SK-N-SH treated with all-trans-retinoic acid at 6 μM for 48 hours (cell line): ENCODE measurements at regions not wholly inside any gene's neighbourhood (a gene's known extent, or its start where the extent isn't known, plus 50 kb on each side); places are given as distances from the start of the nearest gene placed in this dataset.
A peak's percentile ranks its signal among the peaks of the same experiment; 100 is the strongest.

ENCODE experiments used
- ATAC-seq: fragments of 200-7000 bp; cut with Tn5 transposase; 3 replicates; pipeline ENCODE4 v1.9.1; 2020; ENCODE audit warnings: mild to moderate bottlenecking, moderate library complexity
- ARNTL ChIP-seq: fragments of 450-650 bp; formaldehyde crosslinking; IDR thresholded peaks from 2 replicates; pipeline ENCODE4 v1.5.0; 2020; ENCODE audit warnings: low read depth, mild to moderate bottlenecking, moderate library complexity, borderline replicate concordance
- BACH2 ChIP-seq: fragments of 250-450 bp; sonication (Bioruptor Pico); IDR thresholded peaks from 2 replicates; pipeline ENCODE4 v1.9.0; 2021; ENCODE audit warnings: mild to moderate bottlenecking, borderline replicate concordance
- CSDC2 ChIP-seq: fragments of 250-450 bp; sonication (Bioruptor Pico); IDR thresholded peaks from 2 replicates; pipeline ENCODE4 v1.5.0; 2020; ENCODE audit warnings: mild to moderate bottlenecking, moderate library complexity
- ESRRG ChIP-seq: fragments of 250-450 bp; sonication (Bioruptor Pico); IDR thresholded peaks from 2 replicates; pipeline ENCODE4 v1.6.1; 2021; ENCODE audit warnings: mild to moderate bottlenecking
- GLIS3 ChIP-seq: fragments of 250-450 bp; sonication (Bioruptor Pico); IDR thresholded peaks from 2 replicates; pipeline ENCODE4 v1.5.0; 2020; ENCODE audit warnings: mild to moderate bottlenecking, moderate library complexity
- ISL1 ChIP-seq: fragments of 250-450 bp; sonication (Bioruptor Pico); IDR thresholded peaks from 2 replicates; pipeline ENCODE4 v2.1.2; 2022; ENCODE audit warnings: mild to moderate bottlenecking, moderate library complexity
- OSR1 ChIP-seq: fragments of 250-450 bp; sonication (Bioruptor Pico); IDR thresholded peaks from 2 replicates; pipeline ENCODE4 v1.8.0; 2022; ENCODE audit warnings: moderate library complexity, mild to moderate bottlenecking, inconsistent platforms
- PPARA ChIP-seq: fragments of 250-450 bp; sonication (Bioruptor Pico); IDR thresholded peaks from 2 replicates; pipeline ENCODE4 v1.5.0; 2020; ENCODE audit warnings: mild to moderate bottlenecking, borderline replicate concordance
- RARB ChIP-seq: fragments of 250-450 bp; sonication (Bioruptor Pico); IDR thresholded peaks from 2 replicates; pipeline ENCODE4 v1.8.0; 2021; ENCODE audit warnings: mild to moderate bottlenecking, moderate library complexity
- SNAI2 ChIP-seq: fragments of 250-450 bp; sonication (Bioruptor Pico); IDR thresholded peaks from 2 replicates; pipeline ENCODE4 v1.5.0; 2020; ENCODE audit warnings: mild to moderate bottlenecking, moderate library complexity
- TCF4 ChIP-seq: fragments of 250-450 bp; sonication (Bioruptor Pico); IDR thresholded peaks from 2 replicates; pipeline ENCODE4 v1.8.0; 2021; ENCODE audit warnings: mild to moderate bottlenecking, moderate library complexity, borderline replicate concordance
- TOX ChIP-seq: fragments of 250-450 bp; sonication (Bioruptor Pico); IDR thresholded peaks from 2 replicates; pipeline ENCODE4 v1.8.0; 2021; ENCODE audit warnings: mild to moderate bottlenecking, moderate library complexity, borderline replicate concordance
- ZFP3 ChIP-seq: fragments of 250-450 bp; sonication (Bioruptor Pico); IDR thresholded peaks from 2 replicates; pipeline ENCODE4 v1.5.0; 2020; ENCODE audit warnings: mild to moderate bottlenecking, moderate library complexity
- ZFP30 ChIP-seq: fragments of 450-650 bp; formaldehyde crosslinking; IDR thresholded peaks from 2 replicates; pipeline ENCODE4 v1.5.0; 2022; ENCODE audit warnings: mild to moderate bottlenecking, moderate library complexity
- ZNF565 ChIP-seq: fragments of 450-650 bp; formaldehyde crosslinking; conservative IDR thresholded peaks from 2 replicates; pipeline ENCODE4 v1.5.0; 2020; ENCODE audit warnings: low read depth, mild to moderate bottlenecking, moderate library complexity
- ZNF70 ChIP-seq: fragments of 450-650 bp; formaldehyde crosslinking; IDR thresholded peaks from 2 replicates; pipeline ENCODE4 v1.5.0; 2020; ENCODE audit warnings: mild to moderate bottlenecking, moderate library complexity
- ZNF8 ChIP-seq: fragments of 450-650 bp; formaldehyde crosslinking; IDR thresholded peaks from 2 replicates; pipeline ENCODE4 v1.5.0; 2020; ENCODE audit warnings: mild to moderate bottlenecking, moderate library complexity
- TF ChIP-seq, protein P1 (sequence below): fragments of 250-450 bp; sonication (Bioruptor Pico); IDR thresholded peaks from 2 replicates; pipeline ENCODE4 v1.5.1; 2021; ENCODE audit warnings: mild to moderate bottlenecking, moderate library complexity
- TF ChIP-seq, protein P2 (sequence below): fragments of 250-450 bp; sonication (Bioruptor Pico); IDR thresholded peaks from 2 replicates; pipeline ENCODE4 v1.5.0; 2020; ENCODE audit warnings: mild to moderate bottlenecking, moderate library complexity
- TF ChIP-seq, protein P3 (sequence below): fragments of 250-450 bp; sonication (Bioruptor Pico); IDR thresholded peaks from 2 replicates; pipeline ENCODE4 v1.8.0; 2021; ENCODE audit warnings: low read depth, mild to moderate bottlenecking, moderate library complexity, borderline replicate concordance
- TF ChIP-seq, protein P4 (sequence below): fragments of 250-450 bp; sonication (Bioruptor Pico); IDR thresholded peaks from 2 replicates; pipeline ENCODE4 v1.8.0; 2020; ENCODE audit warnings: mild to moderate bottlenecking, moderate library complexity, borderline replicate concordance
- TF ChIP-seq, protein P5 (sequence below): fragments of 250-450 bp; sonication (Bioruptor Pico); IDR thresholded peaks from 2 replicates; pipeline ENCODE4 v1.5.1; 2020; ENCODE audit warnings: low read depth, mild to moderate bottlenecking, moderate library complexity

DNA sequence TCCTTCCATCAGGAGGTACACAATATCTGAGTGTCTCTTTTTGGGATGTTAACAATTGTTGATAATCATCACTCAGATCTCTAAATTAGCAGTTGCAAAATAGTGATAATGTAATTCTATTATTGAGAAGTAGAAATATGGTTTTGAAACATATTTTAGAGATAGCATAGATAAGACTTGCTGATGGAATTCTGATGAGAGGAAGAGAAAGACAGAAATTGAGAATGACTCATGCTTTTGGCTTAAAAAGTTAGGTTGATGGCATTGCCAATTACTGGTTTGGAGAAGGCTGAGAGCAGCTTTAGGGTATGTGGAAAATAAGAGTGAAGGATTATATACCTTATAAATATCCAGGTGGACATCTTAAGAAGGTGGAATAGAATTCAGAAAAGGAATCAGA is 106.4 kb upstream of the EDNRB start (continued):
- TF ChIP-seq, protein P1, sequence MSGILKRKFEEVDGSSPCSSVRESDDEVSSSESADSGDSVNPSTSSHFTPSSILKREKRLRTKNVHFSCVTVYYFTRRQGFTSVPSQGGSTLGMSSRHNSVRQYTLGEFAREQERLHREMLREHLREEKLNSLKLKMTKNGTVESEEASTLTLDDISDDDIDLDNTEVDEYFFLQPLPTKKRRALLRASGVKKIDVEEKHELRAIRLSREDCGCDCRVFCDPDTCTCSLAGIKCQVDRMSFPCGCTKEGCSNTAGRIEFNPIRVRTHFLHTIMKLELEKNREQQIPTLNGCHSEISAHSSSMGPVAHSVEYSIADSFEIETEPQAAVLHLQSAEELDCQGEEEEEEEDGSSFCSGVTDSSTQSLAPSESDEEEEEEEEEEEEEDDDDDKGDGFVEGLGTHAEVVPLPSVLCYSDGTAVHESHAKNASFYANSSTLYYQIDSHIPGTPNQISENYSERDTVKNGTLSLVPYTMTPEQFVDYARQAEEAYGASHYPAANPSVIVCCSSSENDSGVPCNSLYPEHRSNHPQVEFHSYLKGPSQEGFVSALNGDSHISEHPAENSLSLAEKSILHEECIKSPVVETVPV (CRISPR knock-in tag): no peak
- no peak for TF ChIP-seq ZFP3 (CRISPR knock-in tag)

DNA sequence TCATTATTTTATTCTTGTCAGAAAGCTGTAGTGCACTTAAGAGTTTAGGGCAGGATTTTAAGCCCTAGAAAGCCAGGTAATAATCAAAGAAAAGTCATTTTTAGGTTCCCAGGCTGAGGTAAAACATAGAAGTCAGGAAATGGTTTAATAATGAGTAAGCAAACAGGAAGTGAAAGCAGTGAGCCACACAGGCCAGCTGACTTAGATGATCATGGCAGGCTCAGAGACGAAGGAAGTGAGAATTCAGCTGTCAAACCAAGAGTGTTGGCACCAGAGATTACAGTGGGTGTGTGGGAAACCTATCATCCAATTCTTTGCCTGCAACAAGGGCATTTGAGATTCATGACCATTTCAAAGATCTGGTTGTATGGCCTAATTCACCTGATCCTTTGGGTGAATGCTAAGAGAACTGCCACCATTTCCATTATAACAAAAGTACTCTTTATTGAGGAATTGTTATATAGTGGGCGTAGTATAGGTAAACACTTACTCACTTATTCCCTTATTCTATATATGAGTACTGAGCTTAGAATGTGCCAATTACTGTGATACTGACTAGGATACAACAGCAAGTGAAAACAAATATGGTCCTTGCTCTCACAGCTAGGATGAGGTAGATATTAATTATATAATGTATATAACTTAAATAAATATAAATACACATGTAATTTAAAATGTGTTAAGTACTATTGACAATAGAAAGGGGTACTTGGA is 103.7 kb upstream of the EDNRB start:
- ATAC-seq: peak; percentile 60
- TF ChIP-seq ZFP3 (CRISPR knock-in tag) (no peak), ARNTL (CRISPR knock-in tag) (no peak), TOX (CRISPR knock-in tag) (no peak), OSR1 (CRISPR knock-in tag) (no peak), BACH2 (CRISPR knock-in tag) (no peak), ZNF565 (CRISPR knock-in tag) (no peak), SNAI2 (CRISPR knock-in tag) (no peak), ESRRG (CRISPR knock-in tag) (no peak), PPARA (no peak), RARB (CRISPR knock-in tag) (no peak), ZNF70 (no peak), ZFP30 (CRISPR knock-in tag) (no peak), GLIS3 (CRISPR knock-in tag) (no peak), TCF4 (CRISPR knock-in tag) (no peak), CSDC2 (CRISPR knock-in tag) (no peak), ZNF8 (CRISPR knock-in tag) (no peak)
- TF ChIP-seq, protein P2, sequence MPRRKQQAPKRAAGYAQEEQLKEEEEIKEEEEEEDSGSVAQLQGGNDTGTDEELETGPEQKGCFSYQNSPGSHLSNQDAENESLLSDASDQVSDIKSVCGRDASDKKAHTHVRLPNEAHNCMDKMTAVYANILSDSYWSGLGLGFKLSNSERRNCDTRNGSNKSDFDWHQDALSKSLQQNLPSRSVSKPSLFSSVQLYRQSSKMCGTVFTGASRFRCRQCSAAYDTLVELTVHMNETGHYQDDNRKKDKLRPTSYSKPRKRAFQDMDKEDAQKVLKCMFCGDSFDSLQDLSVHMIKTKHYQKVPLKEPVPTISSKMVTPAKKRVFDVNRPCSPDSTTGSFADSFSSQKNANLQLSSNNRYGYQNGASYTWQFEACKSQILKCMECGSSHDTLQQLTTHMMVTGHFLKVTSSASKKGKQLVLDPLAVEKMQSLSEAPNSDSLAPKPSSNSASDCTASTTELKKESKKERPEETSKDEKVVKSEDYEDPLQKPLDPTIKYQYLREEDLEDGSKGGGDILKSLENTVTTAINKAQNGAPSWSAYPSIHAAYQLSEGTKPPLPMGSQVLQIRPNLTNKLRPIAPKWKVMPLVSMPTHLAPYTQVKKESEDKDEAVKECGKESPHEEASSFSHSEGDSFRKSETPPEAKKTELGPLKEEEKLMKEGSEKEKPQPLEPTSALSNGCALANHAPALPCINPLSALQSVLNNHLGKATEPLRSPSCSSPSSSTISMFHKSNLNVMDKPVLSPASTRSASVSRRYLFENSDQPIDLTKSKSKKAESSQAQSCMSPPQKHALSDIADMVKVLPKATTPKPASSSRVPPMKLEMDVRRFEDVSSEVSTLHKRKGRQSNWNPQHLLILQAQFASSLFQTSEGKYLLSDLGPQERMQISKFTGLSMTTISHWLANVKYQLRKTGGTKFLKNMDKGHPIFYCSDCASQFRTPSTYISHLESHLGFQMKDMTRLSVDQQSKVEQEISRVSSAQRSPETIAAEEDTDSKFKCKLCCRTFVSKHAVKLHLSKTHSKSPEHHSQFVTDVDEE (CRISPR knock-in tag): no peak
- TF ChIP-seq, protein P1 (CRISPR knock-in tag): no peak
- TF ChIP-seq, protein P3, sequence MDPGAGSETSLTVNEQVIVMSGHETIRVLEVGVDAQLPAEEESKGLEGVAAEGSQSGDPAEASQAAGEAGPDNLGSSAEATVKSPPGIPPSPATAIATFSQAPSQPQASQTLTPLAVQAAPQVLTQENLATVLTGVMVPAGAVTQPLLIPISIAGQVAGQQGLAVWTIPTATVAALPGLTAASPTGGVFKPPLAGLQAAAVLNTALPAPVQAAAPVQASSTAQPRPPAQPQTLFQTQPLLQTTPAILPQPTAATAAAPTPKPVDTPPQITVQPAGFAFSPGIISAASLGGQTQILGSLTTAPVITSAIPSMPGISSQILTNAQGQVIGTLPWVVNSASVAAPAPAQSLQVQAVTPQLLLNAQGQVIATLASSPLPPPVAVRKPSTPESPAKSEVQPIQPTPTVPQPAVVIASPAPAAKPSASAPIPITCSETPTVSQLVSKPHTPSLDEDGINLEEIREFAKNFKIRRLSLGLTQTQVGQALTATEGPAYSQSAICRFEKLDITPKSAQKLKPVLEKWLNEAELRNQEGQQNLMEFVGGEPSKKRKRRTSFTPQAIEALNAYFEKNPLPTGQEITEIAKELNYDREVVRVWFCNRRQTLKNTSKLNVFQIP (CRISPR knock-in tag): no peak
- TF ChIP-seq, protein P4, sequence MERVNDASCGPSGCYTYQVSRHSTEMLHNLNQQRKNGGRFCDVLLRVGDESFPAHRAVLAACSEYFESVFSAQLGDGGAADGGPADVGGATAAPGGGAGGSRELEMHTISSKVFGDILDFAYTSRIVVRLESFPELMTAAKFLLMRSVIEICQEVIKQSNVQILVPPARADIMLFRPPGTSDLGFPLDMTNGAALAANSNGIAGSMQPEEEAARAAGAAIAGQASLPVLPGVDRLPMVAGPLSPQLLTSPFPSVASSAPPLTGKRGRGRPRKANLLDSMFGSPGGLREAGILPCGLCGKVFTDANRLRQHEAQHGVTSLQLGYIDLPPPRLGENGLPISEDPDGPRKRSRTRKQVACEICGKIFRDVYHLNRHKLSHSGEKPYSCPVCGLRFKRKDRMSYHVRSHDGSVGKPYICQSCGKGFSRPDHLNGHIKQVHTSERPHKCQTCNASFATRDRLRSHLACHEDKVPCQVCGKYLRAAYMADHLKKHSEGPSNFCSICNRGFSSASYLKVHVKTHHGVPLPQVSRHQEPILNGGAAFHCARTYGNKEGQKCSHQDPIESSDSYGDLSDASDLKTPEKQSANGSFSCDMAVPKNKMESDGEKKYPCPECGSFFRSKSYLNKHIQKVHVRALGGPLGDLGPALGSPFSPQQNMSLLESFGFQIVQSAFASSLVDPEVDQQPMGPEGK (CRISPR knock-in tag): no peak

DNA sequence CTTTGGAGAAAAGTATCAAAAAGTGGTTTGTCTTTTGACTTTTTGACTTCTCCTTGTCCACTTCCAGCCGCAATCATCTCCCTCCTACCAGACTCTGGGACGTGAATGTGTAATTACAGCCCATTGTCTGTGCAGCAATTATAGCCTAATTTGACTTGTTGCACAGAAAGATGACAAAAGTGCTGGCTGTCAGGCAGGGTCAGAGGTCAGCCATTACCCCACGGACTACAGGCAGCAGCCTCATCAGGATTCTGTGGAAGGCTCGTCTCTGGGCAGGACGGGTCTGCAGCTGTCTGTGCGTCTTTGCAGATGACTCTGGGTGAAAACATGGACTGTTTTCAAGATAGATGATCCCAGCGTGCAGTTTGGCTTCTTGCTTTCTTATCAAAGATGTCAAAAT is 102.2 kb upstream of the EDNRB start:
- ATAC-seq: no peak
- TF ChIP-seq GLIS3 (CRISPR knock-in tag) (no peak), OSR1 (CRISPR knock-in tag) (no peak), ZFP30 (CRISPR knock-in tag) (no peak), ZNF70 (no peak), ISL1 (CRISPR knock-in tag) (no peak), TOX (CRISPR knock-in tag) (no peak), ZNF8 (CRISPR knock-in tag) (no peak), BACH2 (CRISPR knock-in tag) (no peak), ARNTL (CRISPR knock-in tag) (no peak)
- TF ChIP-seq, protein P5, sequence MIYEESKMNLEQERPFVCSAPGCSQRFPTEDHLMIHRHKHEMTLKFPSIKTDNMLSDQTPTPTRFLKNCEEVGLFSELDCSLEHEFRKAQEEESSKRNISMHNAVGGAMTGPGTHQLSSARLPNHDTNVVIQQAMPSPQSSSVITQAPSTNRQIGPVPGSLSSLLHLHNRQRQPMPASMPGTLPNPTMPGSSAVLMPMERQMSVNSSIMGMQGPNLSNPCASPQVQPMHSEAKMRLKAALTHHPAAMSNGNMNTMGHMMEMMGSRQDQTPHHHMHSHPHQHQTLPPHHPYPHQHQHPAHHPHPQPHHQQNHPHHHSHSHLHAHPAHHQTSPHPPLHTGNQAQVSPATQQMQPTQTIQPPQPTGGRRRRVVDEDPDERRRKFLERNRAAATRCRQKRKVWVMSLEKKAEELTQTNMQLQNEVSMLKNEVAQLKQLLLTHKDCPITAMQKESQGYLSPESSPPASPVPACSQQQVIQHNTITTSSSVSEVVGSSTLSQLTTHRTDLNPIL (CRISPR knock-in tag): no peak
- TF ChIP-seq, protein P2 (CRISPR knock-in tag): no peak
